A549 (cell line): ENCODE measurements at regions not wholly inside any gene's neighbourhood (a gene's known extent, or its start where the extent isn't known, plus 50 kb on each side); places are given as distances from the start of the nearest gene placed in this dataset.

Source experiments
- ATAC-seq, 2 experiments: fragments of 200-7000 bp in 1 of 2; fragments of >200 bp in 1 of 2; cut with Nextera tagmentation in 1 of 2; cut with Tn5 transposase in 1 of 2; 3 replicates each; pipeline versions ENCODE4 v1.8.0 to v1.9.1; 2018 to 2020; ENCODE audit warnings: mild to moderate bottlenecking in 1 of 2, moderate library complexity in 1 of 2
- CTCF ChIA-PET: fragments of 300-600 bp; sonication (Branson Sonifier 250); formaldehyde crosslinking; extraction: SDS; loops from one replicate; lab custom pipeline; 2021; ENCODE audit warnings: antibody characterized with exemption, inconsistent platforms; lab: Yijun Ruan, JAX
- POLR2A ChIA-PET: fragments of 350-600 bp; formaldehyde crosslinking; extraction: SDS; loops from one replicate; lab custom pipeline; 2021; ENCODE audit warnings: antibody characterized with exemption, inconsistent platforms; lab: Yijun Ruan, JAX
- DNase-seq, 2 experiments: peaks; one replicate each; pipeline versions ENCODE4 v3.0.0 to v3.0.0-alpha.2; 2011 to 2016; ENCODE audit warnings: low read depth in 1 of 2, low spot score in 1 of 2
- FAIRE-seq: peaks from 2 replicates; lab custom pipeline; 2011; peaks lifted over from hg19 to GRCh38; lab: Jason Lieb, UNC
- H3K27ac ChIP-seq, 2 experiments: fragments of >200 bp; sonication (Bioruptor Twin); formaldehyde crosslinking; 3 replicates each; pipeline ENCODE4 v1.5.1; 2016 to 2017
- H3K4me1 ChIP-seq: fragments of >200 bp; sonication (Bioruptor Twin); formaldehyde crosslinking; 3 replicates; pipeline ENCODE4 v1.6.1; 2016
- H3K4me2 ChIP-seq: fragments of >200 bp; sonication (Bioruptor Twin); formaldehyde crosslinking; 3 replicates; pipeline ENCODE4 v1.6.1; 2016
- H3K4me3 ChIP-seq: fragments of >200 bp; sonication (Bioruptor Twin); formaldehyde crosslinking; 3 replicates; pipeline ENCODE4 v1.5.1; 2016
- H3K9me3 ChIP-seq: fragments of >200 bp; sonication (Bioruptor Twin); formaldehyde crosslinking; 3 replicates; pipeline ENCODE4 v1.6.1; 2016
- CBX8 ChIP-seq: fragments of 200-600 bp; sonication (generic); IDR thresholded peaks from 2 replicates; pipeline ENCODE4 v1.6.1; 2016
- CEBPB ChIP-seq, 2 experiments: fragments of >200 bp in 1 of 2; sonication (Bioruptor Twin) in 1 of 2; formaldehyde crosslinking in 1 of 2; IDR thresholded peaks; 2 replicates each; pipeline ENCODE4 v1.6.1; 2012 to 2016
- CHD2 ChIP-seq: fragments of 150-350 bp; IDR thresholded peaks from 2 replicates; pipeline ENCODE4 v1.6.1; 2014; ENCODE audit warnings: low read length; ENCODE audit not compliant: partially characterized antibody
- CHD4 ChIP-seq: fragments of 200-600 bp; sonication (generic); IDR thresholded peaks from 2 replicates; pipeline ENCODE4 v1.6.1; 2016; ENCODE audit warnings: antibody characterized with exemption, mild to moderate bottlenecking, borderline replicate concordance
- EHMT2 ChIP-seq: fragments of 200-600 bp; sonication (generic); IDR thresholded peaks from 2 replicates; pipeline ENCODE4 v1.6.1; 2016; ENCODE audit warnings: antibody characterized with exemption, low read depth, mild to moderate bottlenecking, moderate library complexity
- EP300 ChIP-seq, 2 experiments: fragments of >200 bp; sonication (Bioruptor Twin); formaldehyde crosslinking; IDR thresholded peaks; 2 replicates in 1 of 2; 3 replicates in 1 of 2; pipeline ENCODE4 v1.6.1; 2016 to 2017
- GATA3 ChIP-seq: IDR thresholded peaks from 2 replicates; pipeline ENCODE4 v1.6.1; 2012; ENCODE audit warnings: borderline replicate concordance
- HEYL ChIP-seq: fragments of 250-450 bp; sonication (Bioruptor Pico); IDR thresholded peaks from 2 replicates; pipeline ENCODE4 v1.8.0; 2021; ENCODE audit warnings: mild to moderate bottlenecking, moderate library complexity
- JUN ChIP-seq, 2 experiments: fragments of >200 bp; sonication (Bioruptor Twin); formaldehyde crosslinking; IDR thresholded peaks; 2 replicates in 1 of 2; 3 replicates in 1 of 2; pipeline ENCODE4 v1.6.1; 2016 to 2017
- JUNB ChIP-seq: fragments of >200 bp; sonication (Bioruptor Twin); formaldehyde crosslinking; IDR thresholded peaks from 2 replicates; pipeline ENCODE4 v1.6.1; 2016
- KDM1A ChIP-seq: fragments of 200-600 bp; sonication (generic); IDR thresholded peaks from 2 replicates; pipeline ENCODE4 v1.6.1; 2016; ENCODE audit warnings: low read depth, mild to moderate bottlenecking
- KDM5A ChIP-seq: fragments of 200-600 bp; sonication (generic); IDR thresholded peaks from 2 replicates; pipeline ENCODE4 v1.6.1; 2016; ENCODE audit warnings: antibody characterized with exemption, mild to moderate bottlenecking
- MAFK ChIP-seq: fragments of 450-650 bp; IDR thresholded peaks from 2 replicates; pipeline ENCODE4 v1.6.1; 2014; ENCODE audit not compliant: partially characterized antibody
- MYC ChIP-seq: IDR thresholded peaks from 2 replicates; pipeline ENCODE4 v1.6.1; 2012; ENCODE audit warnings: mild to moderate bottlenecking, inconsistent platforms, low read length, improper control_type of control experiment, borderline replicate concordance
- NFE2L2 ChIP-seq: fragments of 150-350 bp; conservative IDR thresholded peaks from 2 replicates; pipeline ENCODE4 v1.6.1; 2014; ENCODE audit warnings: low read length
- NPAS2 ChIP-seq: fragments of 250-450 bp; sonication (Bioruptor Pico); IDR thresholded peaks from 2 replicates; pipeline ENCODE4 v1.8.0; 2022; ENCODE audit warnings: mild to moderate bottlenecking, moderate library complexity, borderline replicate concordance
- NR3C1 ChIP-seq: fragments of >200 bp; sonication (Bioruptor Twin); formaldehyde crosslinking; IDR thresholded peaks from 3 replicates; pipeline ENCODE4 v1.6.1; 2017
- PHF8 ChIP-seq: fragments of 200-600 bp; sonication (generic); IDR thresholded peaks from 2 replicates; pipeline ENCODE4 v1.6.1; 2016; ENCODE audit warnings: low read depth, mild to moderate bottlenecking, antibody characterized with exemption, moderate library complexity, borderline replicate concordance
- POLR2A ChIP-seq: IDR thresholded peaks from 2 replicates; pipeline ENCODE4 v1.6.1; 2012; ENCODE audit warnings: mild to moderate bottlenecking, low read length
- POLR2AphosphoS2 ChIP-seq: conservative IDR thresholded peaks from 2 replicates; pipeline ENCODE4 v1.6.1; 2012; ENCODE audit warnings: low read length, improper control_type of control experiment, inconsistent platforms
- RFX5 ChIP-seq: fragments of 450-650 bp; IDR thresholded peaks from 2 replicates; pipeline ENCODE4 v1.7.1; 2014; ENCODE audit warnings: antibody characterized with exemption, mild to moderate bottlenecking, moderate library complexity
- RNF2 ChIP-seq: fragments of 200-600 bp; sonication (generic); IDR thresholded peaks from 2 replicates; pipeline ENCODE4 v1.6.1; 2016; ENCODE audit warnings: low read depth, mild to moderate bottlenecking, antibody characterized with exemption, moderate library complexity, borderline replicate concordance
- SMC3 ChIP-seq: fragments of >200 bp; sonication (Bioruptor Twin); formaldehyde crosslinking; IDR thresholded peaks from 3 replicates; pipeline ENCODE4 v1.6.1; 2018; ENCODE audit warnings: inconsistent platforms
- SREBF2 ChIP-seq: fragments of 450-650 bp; IDR thresholded peaks from 2 replicates; pipeline ENCODE4 v1.6.1; 2014; ENCODE audit warnings: mild to moderate bottlenecking, moderate library complexity
- TFCP2L1 ChIP-seq: fragments of 250-450 bp; sonication (Bioruptor Pico); IDR thresholded peaks from 2 replicates; pipeline ENCODE4 v1.5.0; 2021; ENCODE audit warnings: mild to moderate bottlenecking
- ZFP36 ChIP-seq: fragments of 450-650 bp; IDR thresholded peaks from 2 replicates; pipeline ENCODE4 v1.6.1; 2014; ENCODE audit warnings: borderline replicate concordance; ENCODE audit not compliant: partially characterized antibody
- WGBS: methylation state at CpG from one replicate; pipeline ENCODE4 v1.1.6; 2017; ENCODE audit errors: missing lambda C conversion rate; 5-methylcytosine and 5-hydroxymethylcytosine counted together
- TF ChIP-seq, protein P1 (sequence below): fragments of >200 bp; sonication (Bioruptor Twin); formaldehyde crosslinking; IDR thresholded peaks from 3 replicates; pipeline ENCODE4 v1.5.1; 2016
- TF ChIP-seq, protein P2 (sequence below): fragments of 150-350 bp; IDR thresholded peaks from 2 replicates; pipeline ENCODE4 v1.6.1; 2014; ENCODE audit warnings: low read depth, mild to moderate bottlenecking, low read length
- TF ChIP-seq, protein P3 (sequence below): fragments of 450-650 bp; IDR thresholded peaks from 2 replicates; pipeline ENCODE4 v1.6.1; 2014; ENCODE audit warnings: antibody characterized with exemption

DNA sequence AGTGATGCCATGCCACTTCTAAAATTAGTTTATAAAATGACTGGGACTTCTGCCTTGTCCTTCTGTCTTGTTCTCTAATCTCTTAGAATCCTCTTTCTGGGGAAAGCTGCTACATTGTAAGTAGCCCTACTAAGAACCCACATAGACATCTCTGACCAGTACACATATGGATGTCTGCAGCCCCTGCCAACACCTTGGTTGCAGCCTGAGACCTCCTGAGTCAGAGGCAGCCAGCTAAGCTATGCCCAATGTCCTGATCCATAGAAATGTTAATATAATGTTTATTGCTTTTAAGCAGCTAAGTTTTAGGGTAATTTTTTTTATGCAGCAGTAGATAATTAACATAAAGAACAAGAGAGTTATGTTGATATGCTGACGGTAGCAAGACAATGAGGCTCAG is 1029.5 kb upstream of the INTU start:
- DNase-seq = no peak
- WGBS = 83% methylated on average over 1 of the region's 1 CpG
- CTCF ChIA-PET = interaction anchor here (1.5 kb wide), 1 partner anchor 14 kb away, joined by 3 read pairs; no protein-coding TSS in a partner anchor

DNA sequence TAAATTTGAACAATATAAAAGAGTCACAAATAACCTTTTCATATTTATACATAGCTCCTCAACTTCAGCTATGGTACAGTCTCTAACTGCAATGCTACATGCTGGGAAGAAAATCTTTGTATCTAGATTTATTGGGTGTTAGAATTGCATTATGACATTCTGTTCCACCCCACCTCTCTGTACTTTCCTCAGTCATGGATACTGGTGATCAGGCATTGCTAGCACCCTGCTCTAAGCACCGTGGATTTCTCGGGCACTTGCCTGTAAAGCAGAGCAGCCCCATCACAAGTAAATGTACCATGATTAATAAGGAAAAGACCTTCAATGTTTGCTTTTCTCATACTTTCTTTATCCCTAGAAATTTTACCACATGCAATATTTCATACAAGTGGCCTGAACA is 1028.9 kb upstream of the INTU start:
- FAIRE-seq = no peak
- ChIA-PET CTCF (interaction anchor here (1.5 kb wide), 1 partner anchor 14 kb away, joined by 3 read pairs; no protein-coding TSS in a partner anchor), POLR2A (no interaction called here)
- no peak for DNase-seq
- no peak for ATAC-seq
- TF ChIP-seq NFE2L2 (no peak), RNF2 (no peak), HEYL (CRISPR knock-in tag) (no peak), MAFK (no peak), NPAS2 (CRISPR knock-in tag) (no peak), EP300 (IDR thresholded peaks at IDR 0.05) (no peak), TFCP2L1 (CRISPR knock-in tag) (no peak), CBX8 (no peak), JUNB (no peak), GATA3 (no peak), CEBPB (IDR thresholded peaks at IDR 0.05) (no peak), SREBF2 (no peak)
- TF ChIP-seq, protein P1, sequence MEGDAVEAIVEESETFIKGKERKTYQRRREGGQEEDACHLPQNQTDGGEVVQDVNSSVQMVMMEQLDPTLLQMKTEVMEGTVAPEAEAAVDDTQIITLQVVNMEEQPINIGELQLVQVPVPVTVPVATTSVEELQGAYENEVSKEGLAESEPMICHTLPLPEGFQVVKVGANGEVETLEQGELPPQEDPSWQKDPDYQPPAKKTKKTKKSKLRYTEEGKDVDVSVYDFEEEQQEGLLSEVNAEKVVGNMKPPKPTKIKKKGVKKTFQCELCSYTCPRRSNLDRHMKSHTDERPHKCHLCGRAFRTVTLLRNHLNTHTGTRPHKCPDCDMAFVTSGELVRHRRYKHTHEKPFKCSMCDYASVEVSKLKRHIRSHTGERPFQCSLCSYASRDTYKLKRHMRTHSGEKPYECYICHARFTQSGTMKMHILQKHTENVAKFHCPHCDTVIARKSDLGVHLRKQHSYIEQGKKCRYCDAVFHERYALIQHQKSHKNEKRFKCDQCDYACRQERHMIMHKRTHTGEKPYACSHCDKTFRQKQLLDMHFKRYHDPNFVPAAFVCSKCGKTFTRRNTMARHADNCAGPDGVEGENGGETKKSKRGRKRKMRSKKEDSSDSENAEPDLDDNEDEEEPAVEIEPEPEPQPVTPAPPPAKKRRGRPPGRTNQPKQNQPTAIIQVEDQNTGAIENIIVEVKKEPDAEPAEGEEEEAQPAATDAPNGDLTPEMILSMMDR = no peak
- TF ChIP-seq, protein P2, sequence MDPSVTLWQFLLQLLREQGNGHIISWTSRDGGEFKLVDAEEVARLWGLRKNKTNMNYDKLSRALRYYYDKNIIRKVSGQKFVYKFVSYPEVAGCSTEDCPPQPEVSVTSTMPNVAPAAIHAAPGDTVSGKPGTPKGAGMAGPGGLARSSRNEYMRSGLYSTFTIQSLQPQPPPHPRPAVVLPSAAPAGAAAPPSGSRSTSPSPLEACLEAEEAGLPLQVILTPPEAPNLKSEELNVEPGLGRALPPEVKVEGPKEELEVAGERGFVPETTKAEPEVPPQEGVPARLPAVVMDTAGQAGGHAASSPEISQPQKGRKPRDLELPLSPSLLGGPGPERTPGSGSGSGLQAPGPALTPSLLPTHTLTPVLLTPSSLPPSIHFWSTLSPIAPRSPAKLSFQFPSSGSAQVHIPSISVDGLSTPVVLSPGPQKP = no peak
- H3K9me3 ChIP-seq = no peaks in the 10 kb centered on the region
- H3K27ac ChIP-seq = no peak overlapping the region
- no peak overlapping the region for H3K4me2 ChIP-seq
- no peak overlapping the region for H3K4me3 ChIP-seq
- H3K4me1 ChIP-seq = no peaks in the 10 kb centered on the region
- 46% methylated on average over 2 of the region's 2 CpGs for WGBS

More for the DNA sequence above, 1029.5 kb upstream of the INTU start:
- Histone ChIP-seq H3K4me3 (no peak overlapping the region), H3K4me1 (no peaks in the 10 kb centered on the region), H3K9me3 (no peaks in the 10 kb centered on the region), H3K27ac (no peak overlapping the region), H3K4me2 (no peak overlapping the region)
- ATAC-seq = no peak
- POLR2A ChIA-PET = no interaction called here
- TF ChIP-seq, protein P3, sequence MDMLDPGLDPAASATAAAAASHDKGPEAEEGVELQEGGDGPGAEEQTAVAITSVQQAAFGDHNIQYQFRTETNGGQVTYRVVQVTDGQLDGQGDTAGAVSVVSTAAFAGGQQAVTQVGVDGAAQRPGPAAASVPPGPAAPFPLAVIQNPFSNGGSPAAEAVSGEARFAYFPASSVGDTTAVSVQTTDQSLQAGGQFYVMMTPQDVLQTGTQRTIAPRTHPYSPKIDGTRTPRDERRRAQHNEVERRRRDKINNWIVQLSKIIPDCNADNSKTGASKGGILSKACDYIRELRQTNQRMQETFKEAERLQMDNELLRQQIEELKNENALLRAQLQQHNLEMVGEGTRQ = no peak
- no peak for TF ChIP-seq NPAS2 (CRISPR knock-in tag)
- no peak for TF ChIP-seq POLR2AphosphoS2
- no peak for TF ChIP-seq KDM1A
- TF ChIP-seq CHD2 = no peak
- no peak for TF ChIP-seq NR3C1
- TF ChIP-seq KDM5A = no peak
- TF ChIP-seq ZFP36 = no peak
- no peak for TF ChIP-seq PHF8
- TF ChIP-seq JUN (IDR thresholded peaks at IDR 0.05) = no peak
- TF ChIP-seq RFX5 = no peak
- TF ChIP-seq CEBPB (IDR thresholded peaks at IDR 0.05) = no peak
- no peak for TF ChIP-seq NFE2L2
- no peak for TF ChIP-seq EHMT2
- TF ChIP-seq POLR2A = no peak
- TF ChIP-seq TFCP2L1 (CRISPR knock-in tag) = no peak
- TF ChIP-seq MYC = no peak
- TF ChIP-seq SMC3 = no peak
- TF ChIP-seq CHD4 = no peak
- no peak for FAIRE-seq
